HG03280 (cell line): ENCODE measurements at regions not wholly inside any gene's neighbourhood (a gene's known extent, or its start where the extent isn't known, plus 50 kb on each side); places are given as distances from the start of the nearest gene placed in this dataset.

ENCODE experiments used
- ATAC-seq: cut with Tn5 transposase; IDR thresholded peaks from one replicate; pipeline ENCODE4 v1.9.1; 2021; ENCODE audit warnings: mild to moderate bottlenecking, moderate library complexity; ENCODE audit not compliant: unreplicated experiment

- ATAC-seq: no peak
Observed at GRCh38 chr13:39892721-39893685, 237.5 kb downstream of the COG6 start.

GRCh38 chr13:39893808-39894207 lies 238.3 kb downstream of the COG6 start:
- no peak for ATAC-seq

- no peak for ATAC-seq
Observed at GRCh38 chr13:39894586-39894985, 239.1 kb downstream of the COG6 start.

DNA sequence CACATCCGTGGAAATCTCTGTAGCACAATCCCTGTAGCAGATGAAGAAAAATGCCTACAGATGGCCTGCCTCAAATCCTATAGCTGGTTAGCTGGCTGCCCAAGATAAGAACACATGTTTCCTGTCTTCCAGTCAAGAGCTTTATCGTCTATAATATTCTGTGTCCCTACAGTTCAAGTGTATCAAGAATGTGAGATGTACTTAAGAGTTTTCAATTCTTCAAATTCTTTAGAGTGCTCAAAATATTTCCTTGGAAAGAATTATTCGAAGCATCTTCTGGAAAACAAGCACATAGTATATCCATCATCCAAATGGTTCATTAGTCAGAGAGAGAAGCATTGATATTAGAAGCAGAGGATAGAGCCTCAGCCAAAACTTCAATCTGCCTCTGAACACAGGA lies 239.8 kb downstream of the COG6 start:
- ATAC-seq: no peak

DNA sequence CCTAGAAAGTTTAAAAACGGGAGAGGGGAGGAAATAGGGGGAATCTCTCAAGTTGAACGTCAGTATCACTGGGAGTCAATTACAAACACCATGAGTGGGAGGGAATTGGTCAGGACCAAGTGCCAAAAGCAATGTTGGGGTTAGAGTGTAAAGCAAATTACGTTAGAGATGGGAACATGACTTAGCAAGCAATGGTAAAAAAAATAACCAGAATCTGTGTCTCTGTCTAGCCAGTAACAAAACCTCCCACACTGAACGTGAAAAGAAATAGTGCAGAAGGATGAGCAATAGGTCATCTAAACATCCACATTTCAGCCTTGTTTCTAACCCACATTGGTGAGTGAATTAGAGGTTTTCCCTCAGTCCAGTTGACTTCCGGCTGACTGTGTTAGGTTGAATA lies 242.2 kb downstream of the COG6 start:
- ATAC-seq: no peak

DNA sequence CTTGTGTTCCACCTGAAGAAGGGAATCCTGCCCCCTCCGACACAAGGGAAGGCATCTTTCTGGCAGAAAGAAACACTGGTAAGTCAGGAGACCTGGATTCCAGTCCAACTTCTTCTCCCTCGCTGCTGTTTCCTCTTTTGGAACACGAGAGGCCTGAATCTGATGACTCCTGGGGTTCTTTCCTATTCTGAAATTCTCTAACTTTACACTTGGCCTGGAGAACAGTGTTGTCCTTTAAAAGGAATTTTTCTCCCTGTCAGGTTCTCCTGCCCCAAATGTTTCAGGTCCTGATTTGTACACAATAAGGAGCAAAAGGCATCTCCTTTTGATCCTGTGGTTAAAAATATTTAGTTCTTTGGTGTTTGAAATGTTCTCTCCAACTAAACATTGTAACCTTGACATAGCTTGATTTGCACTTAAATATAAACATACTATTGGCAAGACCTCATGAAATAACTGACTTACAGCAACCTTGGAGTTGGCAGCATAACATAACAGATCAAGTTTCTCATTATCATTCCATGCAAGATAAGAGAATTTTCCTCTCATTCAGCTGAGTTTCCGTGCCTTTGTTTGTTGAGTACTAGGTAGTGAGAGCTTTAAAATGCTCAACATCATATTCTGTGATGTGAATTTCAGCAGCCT lies 244.8 kb downstream of the COG6 start:
- ATAC-seq: no peak

- no peak for ATAC-seq
Observed at GRCh38 chr13:39904959-39905358, 249.5 kb downstream of the COG6 start.

GRCh38 chr13:39909634-39910033 lies 254.2 kb downstream of the COG6 start:
- ATAC-seq: no peak

DNA sequence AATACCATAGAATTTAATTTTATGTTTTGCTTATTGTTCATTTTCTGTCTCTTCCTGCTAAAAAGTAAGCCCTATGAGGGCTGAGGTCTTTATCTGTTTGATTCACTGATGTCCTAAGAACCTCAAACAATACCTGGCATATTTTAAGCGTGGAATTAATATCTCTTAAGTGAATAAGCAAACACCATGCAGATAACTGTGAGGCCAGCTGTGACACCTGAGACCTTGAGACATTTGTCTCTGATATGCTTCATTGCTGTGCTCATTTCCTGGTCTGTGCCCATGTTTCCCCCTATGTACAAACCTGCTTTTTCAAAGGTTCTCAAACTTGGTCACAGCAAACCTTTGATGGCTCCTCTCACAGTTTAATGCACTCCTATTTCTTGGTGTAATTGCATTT lies 254.6 kb downstream of the COG6 start:
- ATAC-seq: no peak

DNA sequence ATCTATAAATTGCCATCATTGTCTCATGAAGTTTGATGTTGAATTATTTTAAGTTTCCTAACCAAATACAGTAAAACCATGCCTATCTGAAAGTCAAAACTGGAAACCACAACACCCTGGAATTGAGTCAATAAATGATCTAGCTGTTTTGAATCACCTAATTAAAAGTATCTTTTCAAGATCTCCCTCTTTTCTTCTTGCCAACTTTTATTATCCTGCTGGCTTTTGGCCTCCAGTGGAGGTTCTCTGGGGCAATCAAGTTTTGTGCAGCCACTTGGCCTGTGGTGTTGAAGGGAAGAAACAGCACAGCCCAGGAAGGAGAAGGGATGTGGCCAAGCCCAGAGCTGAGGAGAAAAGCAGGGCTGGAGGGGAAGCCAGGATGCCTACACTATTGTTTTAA lies 255.4 kb downstream of the COG6 start:
- ATAC-seq: no peak

DNA sequence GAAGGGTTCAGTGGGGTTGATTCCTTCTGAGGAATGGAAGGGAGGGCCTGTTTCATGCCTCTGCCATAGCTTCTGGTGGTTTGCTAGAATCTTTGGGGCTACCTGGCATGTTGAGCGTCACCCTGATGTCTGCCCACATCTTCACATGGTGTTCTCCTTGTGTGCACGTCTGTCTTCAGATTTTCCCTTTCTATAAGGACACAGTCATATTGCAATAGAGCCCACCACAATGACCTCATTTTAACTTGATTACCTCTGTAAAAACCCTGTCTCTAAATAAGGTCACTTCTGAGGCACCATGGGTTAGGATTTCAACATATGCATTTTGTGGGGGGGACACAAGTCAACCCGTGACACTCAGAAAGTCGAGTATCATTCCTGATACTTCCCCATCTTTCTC lies 257.9 kb downstream of the COG6 start:
- no peak for ATAC-seq

DNA sequence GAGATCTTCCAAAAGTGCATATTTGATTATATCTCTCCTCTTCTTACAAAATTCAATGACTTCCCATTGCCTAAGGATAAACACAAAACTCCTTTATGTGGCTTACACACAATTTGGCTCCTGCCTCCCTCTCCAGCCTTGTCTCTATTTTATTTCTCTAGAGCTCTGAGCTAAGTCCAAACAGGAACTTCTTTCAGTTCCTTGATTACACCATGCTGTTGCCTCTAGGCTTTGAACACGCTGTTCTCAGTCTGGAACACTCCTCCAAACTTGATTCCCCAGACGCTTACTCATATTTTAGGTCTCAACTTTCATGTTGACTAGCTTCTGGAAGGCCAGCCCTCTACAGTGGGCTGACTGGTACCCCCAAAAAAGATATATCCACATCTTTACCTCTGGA lies 258.5 kb downstream of the COG6 start:
- no peak for ATAC-seq

DNA sequence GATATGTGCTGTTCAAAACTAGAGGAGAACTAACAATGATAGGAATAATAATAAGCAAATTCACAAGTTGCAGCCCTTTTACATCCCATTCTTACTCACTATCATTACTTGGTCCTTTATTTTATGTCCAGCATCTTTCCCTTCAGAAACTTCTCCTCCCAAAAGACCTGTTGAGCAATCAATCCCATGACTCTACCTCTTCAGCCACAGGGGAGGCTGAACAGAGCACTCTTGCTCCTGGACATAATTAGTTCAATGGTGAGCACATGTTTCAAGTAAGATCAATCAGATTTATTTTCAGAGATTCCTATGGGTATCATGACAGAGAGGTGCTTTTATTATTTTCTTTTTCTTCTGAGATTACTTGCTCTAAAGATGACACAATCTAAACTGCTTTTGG lies 260.0 kb downstream of the COG6 start:
- ATAC-seq: no peak

DNA sequence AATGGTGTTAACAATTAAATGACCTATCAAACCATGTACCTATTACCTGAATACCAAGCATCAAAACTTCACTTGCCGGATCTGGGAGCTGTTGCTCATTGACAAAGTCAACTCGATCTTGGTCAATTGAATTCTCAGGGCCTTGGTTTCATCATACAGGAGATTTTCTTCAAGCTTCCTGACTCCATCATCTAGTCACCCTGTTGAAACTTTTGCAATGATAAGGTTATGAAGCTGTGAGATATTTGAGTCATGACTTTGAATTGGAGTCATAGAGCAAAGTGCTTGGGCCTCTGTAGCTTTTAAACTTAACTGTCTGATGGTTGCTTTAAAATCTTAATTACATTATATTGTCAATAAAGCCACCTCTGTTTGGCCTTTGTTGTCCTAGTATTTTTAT lies 260.9 kb downstream of the COG6 start:
- ATAC-seq: no peak

DNA sequence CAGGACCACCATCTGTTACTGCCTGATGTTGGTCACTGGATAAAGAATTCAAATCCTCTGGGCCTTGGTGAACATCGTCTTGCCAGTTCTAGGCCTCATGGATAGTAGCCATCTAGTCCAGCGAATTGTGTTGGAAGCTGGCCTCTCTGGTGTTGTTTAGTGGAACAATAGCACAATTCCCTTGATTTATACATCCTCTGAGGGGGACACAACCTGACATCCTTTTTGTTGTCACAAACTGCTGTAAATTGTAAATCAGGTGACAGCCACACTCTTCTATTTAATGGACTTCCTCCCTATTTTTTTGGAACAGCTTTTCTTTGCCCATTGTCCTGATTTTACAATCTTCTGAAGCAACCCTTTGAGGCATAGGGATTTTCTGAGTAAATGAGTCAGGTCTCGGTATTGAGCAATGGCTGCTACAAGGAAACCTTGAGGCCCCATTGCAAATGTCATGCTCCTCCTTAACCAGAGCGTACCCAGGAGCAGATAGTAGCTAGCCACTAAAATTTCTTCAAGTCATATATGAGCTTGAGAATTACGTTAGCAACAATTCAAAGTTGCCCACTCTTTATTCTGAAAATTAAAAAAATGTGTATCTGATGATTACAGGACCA lies 263.3 kb downstream of the COG6 start:
- no peak for ATAC-seq

DNA sequence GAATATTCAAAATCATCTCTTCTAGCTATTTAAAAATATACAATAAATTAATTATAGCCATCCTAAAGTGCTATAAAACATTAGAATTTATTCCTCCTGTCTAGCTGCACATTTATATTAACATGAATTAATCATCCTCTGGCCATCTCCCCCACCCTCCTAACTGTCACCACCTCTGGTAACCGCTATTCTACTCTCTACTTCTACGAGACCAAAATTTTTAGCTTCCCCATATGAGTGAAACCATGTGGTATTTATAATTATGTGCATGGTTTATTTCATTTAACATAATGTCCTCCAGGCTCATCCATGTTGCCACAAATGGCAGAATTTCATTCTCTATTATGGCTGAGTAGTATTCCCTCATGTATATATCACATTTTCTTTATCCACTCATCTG lies 265.2 kb downstream of the COG6 start:
- ATAC-seq: no peak

GRCh38 chr13:39926345-39926744 lies 270.9 kb downstream of the COG6 start:
- no peak for ATAC-seq

DNA sequence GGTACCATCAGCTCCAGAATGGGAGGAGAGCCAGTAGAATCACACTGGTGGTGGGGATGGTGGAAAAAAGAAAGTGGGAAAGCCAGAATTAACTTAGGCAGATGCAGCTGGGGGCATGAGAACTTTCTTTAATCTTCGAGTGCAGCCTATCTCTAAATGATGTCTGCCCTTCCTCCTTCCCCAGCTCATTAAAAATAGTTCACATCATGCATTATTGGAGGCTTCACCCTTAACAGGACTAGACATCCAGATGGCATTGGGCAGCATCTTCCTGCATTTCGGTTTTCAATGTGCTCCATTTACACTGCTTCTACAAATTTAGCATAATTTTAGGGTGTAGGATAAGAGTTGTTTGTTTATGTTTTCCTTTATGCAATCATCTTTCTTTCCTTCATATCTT lies 272.8 kb downstream of the COG6 start:
- no peak for ATAC-seq

DNA sequence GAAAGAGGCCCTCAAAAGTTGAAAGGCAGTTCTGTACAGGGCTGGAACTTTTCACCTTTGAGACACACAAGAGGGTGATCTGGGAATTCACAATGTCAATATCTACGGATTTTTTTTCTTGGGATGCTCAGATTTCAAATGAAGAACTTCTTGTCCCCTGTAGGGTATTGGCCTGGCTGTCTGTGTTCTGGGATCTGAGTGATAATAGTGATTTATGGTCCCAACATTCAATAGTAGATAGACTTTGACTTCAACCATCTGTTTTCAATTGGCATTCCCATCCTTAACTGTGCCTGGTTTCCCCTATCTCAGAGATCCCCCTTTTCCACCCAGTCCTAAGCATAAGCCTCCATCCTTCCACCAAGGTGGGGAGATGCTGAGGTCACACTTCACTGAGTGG lies 274.1 kb downstream of the COG6 start:
- ATAC-seq: no peak

DNA sequence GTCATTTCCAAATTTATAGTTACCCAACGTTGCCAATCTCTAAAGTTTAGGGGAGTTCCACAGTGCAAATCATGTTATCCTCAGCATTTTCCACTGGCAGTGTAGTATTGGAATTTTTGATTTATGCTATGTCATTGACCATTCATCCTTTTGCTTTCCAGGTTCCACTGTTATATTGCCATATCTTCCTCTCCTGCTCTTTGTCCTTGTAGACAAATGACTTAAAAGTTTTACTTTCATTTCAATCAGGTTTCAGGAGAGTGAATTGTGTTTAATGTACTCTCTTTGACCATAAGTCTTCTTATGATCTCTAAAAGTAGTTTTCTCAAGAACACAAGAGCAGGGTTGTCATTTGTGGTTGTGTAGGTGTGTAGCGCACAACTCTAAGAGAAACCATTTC lies 274.6 kb downstream of the COG6 start:
- no peak for ATAC-seq

GRCh38 chr13:39930544-39931444 lies 275.3 kb downstream of the COG6 start:
- no peak for ATAC-seq
